ENCODE measurements at regions not wholly inside any gene's neighbourhood (a gene's known extent, or its start where the extent isn't known, plus 50 kb on each side); places are given as distances from the start of the nearest gene placed in this dataset.

DNA sequence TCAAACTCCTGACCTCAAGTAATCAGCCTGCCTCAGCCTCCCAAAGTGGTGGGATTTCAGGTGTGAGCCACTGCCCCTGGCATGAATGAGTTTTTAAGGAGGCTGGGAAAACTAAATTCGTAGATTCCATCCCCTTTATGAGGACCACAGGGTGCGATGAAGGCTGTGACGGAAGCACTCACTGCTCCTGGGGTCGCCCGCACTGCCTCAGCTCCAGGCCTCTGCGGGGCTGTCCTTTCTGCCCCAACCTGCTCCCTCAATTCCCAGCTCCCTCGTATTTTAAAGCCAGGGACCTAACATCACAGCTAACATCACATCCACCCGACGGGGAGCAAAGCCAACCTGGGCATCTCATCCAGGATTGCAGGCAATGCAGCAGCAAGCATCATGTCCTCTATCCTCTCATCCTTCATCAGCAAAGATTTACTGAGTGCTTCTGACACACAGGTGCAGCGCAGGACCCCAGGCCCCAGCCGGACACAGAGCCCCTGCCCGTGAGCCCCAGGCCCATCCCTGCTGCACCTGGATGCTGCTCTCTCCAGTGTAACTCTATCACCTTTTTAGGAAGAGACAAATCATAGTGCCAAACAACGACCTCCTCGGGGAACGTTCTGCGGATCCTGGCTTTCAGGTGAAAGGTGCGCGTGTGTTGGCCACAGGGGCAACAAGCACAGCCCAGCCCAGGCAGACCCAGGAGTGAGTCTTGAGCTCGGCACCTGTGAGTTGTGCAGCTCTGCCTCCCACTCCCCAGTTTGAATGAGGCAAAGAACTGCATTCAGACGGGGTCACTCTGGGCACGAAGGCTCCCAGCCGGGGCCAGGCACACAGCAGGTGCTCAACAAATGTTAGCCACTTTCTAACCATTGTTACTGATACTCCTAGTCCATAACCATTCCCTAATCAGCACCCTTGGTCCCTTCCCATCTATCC lies 134.3 kb downstream of the CRYBB2 start:
- DNase-seq (ENCODE audit: low read depth) = no peak
- H3K4me3 ChIP-seq (ENCODE audit: low read depth, low read length) = no peak overlapping the region
- TF ChIP-seq, protein P1, sequence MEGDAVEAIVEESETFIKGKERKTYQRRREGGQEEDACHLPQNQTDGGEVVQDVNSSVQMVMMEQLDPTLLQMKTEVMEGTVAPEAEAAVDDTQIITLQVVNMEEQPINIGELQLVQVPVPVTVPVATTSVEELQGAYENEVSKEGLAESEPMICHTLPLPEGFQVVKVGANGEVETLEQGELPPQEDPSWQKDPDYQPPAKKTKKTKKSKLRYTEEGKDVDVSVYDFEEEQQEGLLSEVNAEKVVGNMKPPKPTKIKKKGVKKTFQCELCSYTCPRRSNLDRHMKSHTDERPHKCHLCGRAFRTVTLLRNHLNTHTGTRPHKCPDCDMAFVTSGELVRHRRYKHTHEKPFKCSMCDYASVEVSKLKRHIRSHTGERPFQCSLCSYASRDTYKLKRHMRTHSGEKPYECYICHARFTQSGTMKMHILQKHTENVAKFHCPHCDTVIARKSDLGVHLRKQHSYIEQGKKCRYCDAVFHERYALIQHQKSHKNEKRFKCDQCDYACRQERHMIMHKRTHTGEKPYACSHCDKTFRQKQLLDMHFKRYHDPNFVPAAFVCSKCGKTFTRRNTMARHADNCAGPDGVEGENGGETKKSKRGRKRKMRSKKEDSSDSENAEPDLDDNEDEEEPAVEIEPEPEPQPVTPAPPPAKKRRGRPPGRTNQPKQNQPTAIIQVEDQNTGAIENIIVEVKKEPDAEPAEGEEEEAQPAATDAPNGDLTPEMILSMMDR (IDR thresholded peaks at IDR 0.05; ENCODE audit: insufficient read depth, low read length) = no peak

DNA sequence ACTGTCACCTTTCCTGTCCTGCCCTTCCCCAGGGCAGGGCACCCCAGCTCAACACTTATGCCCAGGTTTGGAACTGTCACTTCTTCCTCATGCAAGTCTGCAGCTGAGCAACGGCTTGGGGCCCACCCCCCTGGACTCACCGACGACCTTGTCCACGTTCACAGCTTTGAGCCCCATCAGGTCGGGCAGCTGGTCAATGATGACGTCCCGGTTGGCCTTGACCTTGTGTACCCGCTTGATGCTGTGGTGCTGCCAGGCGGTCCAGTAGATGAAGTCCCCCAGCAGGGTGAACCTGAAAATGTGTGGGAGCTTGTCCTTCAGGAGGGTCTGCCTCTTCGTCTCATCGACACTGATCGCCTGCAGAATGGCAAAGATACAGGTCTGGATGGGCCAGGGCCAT lies 135.0 kb downstream of the CRYBB2 start:
- TF ChIP-seq, protein P1 (IDR thresholded peaks at IDR 0.05; ENCODE audit: insufficient read depth, low read length) = no peak
- no peak for DNase-seq (ENCODE audit: low read depth)
- no peak overlapping the region for H3K4me3 ChIP-seq (ENCODE audit: low read depth, low read length)

DNA sequence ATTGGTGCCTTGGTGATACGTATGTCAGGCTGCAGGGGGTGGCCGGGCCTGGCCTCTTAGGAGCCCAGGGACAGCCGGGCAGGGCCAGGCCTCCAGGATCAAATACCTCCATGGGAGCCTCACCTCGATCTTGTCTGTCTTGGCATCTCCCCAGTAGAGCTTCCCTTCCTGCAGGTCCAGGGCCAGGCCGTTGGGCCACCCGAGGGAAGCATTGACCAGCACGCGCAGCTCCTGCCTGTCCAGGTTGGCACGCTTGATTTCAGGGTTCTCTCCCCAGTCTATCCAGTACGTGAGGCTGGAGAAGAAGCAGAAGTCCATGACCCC lies 137.7 kb downstream of the CRYBB2 start:
- TF ChIP-seq, protein P1 (IDR thresholded peaks at IDR 0.05; ENCODE audit: insufficient read depth, low read length) = no peak
- H3K4me3 ChIP-seq (ENCODE audit: low read depth, low read length) = no peak overlapping the region
- DNase-seq (ENCODE audit: low read depth) = no peak

DNA sequence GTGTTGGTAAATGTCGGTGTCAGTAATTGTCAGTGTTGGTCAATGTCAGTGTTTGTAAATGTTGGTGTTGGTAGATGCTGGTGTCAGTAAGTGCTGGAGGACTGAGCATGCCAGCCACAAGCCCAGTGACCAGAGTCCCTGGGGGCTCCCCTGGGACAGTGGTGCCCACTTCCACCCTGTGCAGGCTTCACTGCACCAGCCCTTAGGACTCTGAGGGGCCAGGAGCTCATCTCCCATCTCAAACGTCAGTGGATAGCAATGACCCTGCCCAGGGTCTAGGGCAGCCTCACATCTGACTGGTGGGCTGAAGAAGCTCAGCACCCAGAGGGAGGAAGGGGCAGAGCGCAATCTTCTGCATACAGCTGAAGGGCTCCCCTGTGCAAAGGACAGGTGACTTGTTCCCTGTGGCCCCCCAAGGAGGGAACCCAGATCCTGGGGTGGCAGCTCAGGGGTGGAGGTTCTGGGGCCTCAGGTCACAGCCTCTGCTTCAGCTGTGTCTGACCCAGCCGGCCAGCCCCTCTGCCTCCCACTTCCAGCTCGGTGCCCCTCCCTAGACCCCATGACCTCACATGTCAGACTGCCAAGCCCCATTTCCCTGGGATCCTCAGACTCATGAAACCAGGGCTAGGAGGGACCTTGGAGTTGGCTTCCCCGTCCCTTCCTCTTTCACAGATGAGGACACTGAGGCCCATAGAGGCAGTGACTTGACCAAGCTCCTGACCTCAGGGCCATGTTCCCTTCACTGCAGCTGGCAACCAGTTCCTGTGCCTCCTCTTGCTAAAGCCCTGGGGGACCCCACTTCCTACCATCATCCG lies 138.4 kb downstream of the CRYBB2 start:
- H3K4me3 ChIP-seq (ENCODE audit: low read depth, low read length) = no peak overlapping the region
- DNase-seq (ENCODE audit: low read depth) = no peak
- TF ChIP-seq, protein P1 (IDR thresholded peaks at IDR 0.05; ENCODE audit: insufficient read depth, low read length) = no peak

DNA sequence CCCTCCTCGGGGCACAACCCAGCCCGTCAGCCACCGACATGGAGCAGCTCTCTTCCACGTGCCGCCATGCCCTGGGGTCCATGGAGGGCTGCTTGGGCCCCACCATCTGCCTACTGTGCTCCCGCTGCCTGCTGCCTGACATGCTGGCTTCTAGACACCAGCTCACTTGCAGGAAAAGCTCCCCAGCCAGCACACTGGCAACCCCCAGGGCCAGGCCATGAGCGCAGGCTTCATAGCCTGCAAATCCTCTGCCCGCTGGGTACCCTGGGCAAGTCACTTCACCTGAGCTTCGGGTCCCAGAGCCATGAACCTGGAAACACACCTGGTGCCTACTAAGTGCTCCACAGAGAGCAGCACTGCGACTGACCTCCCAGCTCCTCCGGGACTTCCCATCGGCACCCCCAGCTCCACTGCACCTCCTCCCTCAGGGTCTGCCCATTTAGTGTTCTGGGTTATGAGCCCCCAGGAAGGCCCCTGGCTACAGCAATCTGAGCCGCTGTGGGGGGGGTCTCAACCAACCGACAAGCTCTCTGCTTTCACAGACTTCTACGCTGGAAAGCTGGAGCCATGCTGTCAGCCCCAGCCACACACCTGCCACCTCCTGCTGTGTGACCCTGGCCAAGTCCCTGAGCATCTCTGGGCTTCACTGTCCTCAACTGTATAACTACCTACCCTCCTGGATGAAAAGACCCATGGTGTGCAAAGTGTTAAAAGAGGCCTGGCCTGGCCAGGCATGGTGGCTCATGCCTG lies 139.2 kb downstream of the CRYBB2 start:
- H3K4me3 ChIP-seq (ENCODE audit: low read depth, low read length) = no peak overlapping the region
- TF ChIP-seq, protein P1 (IDR thresholded peaks at IDR 0.05; ENCODE audit: insufficient read depth, low read length) = no peak
- no peak for DNase-seq (ENCODE audit: low read depth)

DNA sequence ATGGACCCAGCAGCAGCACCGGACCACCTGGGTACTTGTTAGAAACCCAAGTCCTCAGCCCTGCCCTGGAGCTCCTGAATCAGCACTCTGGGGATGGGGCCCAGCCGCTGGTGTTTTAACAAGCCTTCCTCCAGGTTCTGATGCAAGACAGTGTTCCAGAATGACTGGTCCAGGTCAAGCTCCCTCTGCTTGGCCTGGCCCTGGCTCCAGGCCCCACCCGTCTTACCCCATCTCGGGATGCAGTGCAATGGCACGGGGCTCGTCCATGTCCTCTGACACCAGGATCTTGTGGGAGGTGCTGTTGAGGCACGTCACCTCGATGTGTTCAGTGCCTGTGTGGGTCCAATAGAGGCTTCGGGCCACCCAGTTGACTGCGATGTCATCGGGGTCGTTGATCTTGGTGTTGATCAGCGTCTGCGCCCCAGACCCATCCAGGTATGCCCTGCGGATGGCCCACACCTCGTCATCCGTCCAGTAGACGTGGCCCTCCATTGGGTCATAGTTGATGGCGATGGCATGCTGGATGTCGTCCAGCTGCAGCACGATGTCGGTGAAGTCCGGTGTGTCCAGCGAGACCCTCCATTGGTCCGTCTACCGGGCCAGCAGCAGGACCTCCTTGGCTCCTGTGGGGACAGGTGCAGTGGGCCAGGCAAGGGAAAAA lies 140.3 kb downstream of the CRYBB2 start:
- H3K4me3 ChIP-seq (ENCODE audit: low read depth, low read length) = no peak overlapping the region
- TF ChIP-seq, protein P1 (IDR thresholded peaks at IDR 0.05; ENCODE audit: insufficient read depth, low read length) = no peak
- no peak for DNase-seq (ENCODE audit: low read depth)
